Liver (tissue), 8 donors: ENCODE measurements at regions not wholly inside any gene's neighbourhood (a gene's known extent, or its start where the extent isn't known, plus 50 kb on each side); places are given as distances from the start of the nearest gene placed in this dataset.
"Not testable (repeated sequence)": the region's sequence is repeated elsewhere in the genome, so short reads cannot be mapped to it uniquely, and the experiment has no call there.

Experiments
- DNase-seq: peaks from one replicate; pipeline ENCODE4 v3.0.0-alpha.2; 2017; ENCODE audit warnings: low spot score
- H3K27ac ChIP-seq, 2 donors: one replicate each; pipeline ENCODE4 v1.7.0; 2013; ENCODE audit warnings: inconsistent platforms in 2 of 2, low read length in 2 of 2, control low read depth in 1 of 2, low read depth in 1 of 2, mild to moderate bottlenecking in 1 of 2
- H3K27me3 ChIP-seq, 4 donors: one replicate each; pipeline versions ENCODE4 v1.6.1 to v1.7.0; 2013; ENCODE audit warnings: low read length in 3 of 4, inconsistent platforms in 1 of 4, mild to moderate bottlenecking in 1 of 4, moderate library complexity in 1 of 4; ENCODE audit not compliant: control insufficient read depth in 4 of 4, insufficient read depth in 4 of 4
- H3K36me3 ChIP-seq, 4 donors: one replicate each; pipeline versions ENCODE4 v1.6.1 to v1.7.0; 2013; ENCODE audit warnings: low read length in 3 of 4, mild to moderate bottlenecking in 3 of 4, low read depth in 1 of 4, moderate library complexity in 1 of 4; ENCODE audit not compliant: control insufficient read depth in 4 of 4, insufficient read depth in 3 of 4
- H3K4me1 ChIP-seq, 4 donors: one replicate each; pipeline versions ENCODE4 v1.6.1 to v1.7.0; 2013; ENCODE audit warnings: low read length in 3 of 4, mild to moderate bottlenecking in 3 of 4, moderate library complexity in 1 of 4; ENCODE audit not compliant: control insufficient read depth in 4 of 4, insufficient read depth in 4 of 4
- H3K4me3 ChIP-seq, 3 donors: one replicate each; pipeline versions ENCODE4 v1.6.1 to v1.7.0; 2013; ENCODE audit warnings: low read length in 3 of 3, control low read depth in 1 of 3, low read depth in 1 of 3, mild to moderate bottlenecking in 1 of 3
- H3K9ac ChIP-seq, 2 donors: one replicate each; pipeline ENCODE4 v1.7.0; 2013; ENCODE audit warnings: low read length in 2 of 2, mild to moderate bottlenecking in 2 of 2, moderate library complexity in 2 of 2, control low read depth in 1 of 2, low read depth in 1 of 2
- H3K9me3 ChIP-seq, 4 donors: one replicate each; pipeline versions ENCODE4 v1.6.1 to v1.7.0; 2013; ENCODE audit warnings: low read length in 3 of 4; ENCODE audit not compliant: control insufficient read depth in 4 of 4
- FOXA1 ChIP-seq: IDR thresholded peaks from 2 replicates; pipeline ENCODE4 v1.6.1; 2016; ENCODE audit warnings: antibody characterized with exemption
- FOXA2 ChIP-seq: IDR thresholded peaks from 2 replicates; pipeline ENCODE4 v1.6.1; 2016; ENCODE audit warnings: antibody characterized with exemption
- GABPA ChIP-seq, 2 donors: IDR thresholded peaks in 1 of 2; conservative IDR thresholded peaks in 1 of 2; 2 replicates each; pipeline ENCODE4 v1.6.1; 2016; ENCODE audit warnings: antibody characterized with exemption in 2 of 2, mild to moderate bottlenecking in 1 of 2, moderate library complexity in 1 of 2
- HNF4G ChIP-seq: IDR thresholded peaks from 2 replicates; pipeline ENCODE4 v1.6.1; 2016; ENCODE audit warnings: antibody characterized with exemption
- NR2F2 ChIP-seq: IDR thresholded peaks from 2 replicates; pipeline ENCODE4 v1.6.1; 2016; ENCODE audit warnings: antibody characterized with exemption
- RAD21 ChIP-seq, 2 donors: IDR thresholded peaks; 2 replicates each; pipeline ENCODE4 v1.6.1; 2016; ENCODE audit warnings: antibody characterized with exemption in 2 of 2, mild to moderate bottlenecking in 2 of 2
- RXRA ChIP-seq, 2 donors: IDR thresholded peaks; 2 replicates each; pipeline ENCODE4 v1.6.1; 2017 to 2018; ENCODE audit warnings: antibody characterized with exemption in 2 of 2, mild to moderate bottlenecking in 1 of 2
- SP1 ChIP-seq: IDR thresholded peaks from 2 replicates; pipeline ENCODE4 v1.6.1; 2018; ENCODE audit warnings: antibody characterized with exemption, mild to moderate bottlenecking
- TAF1 ChIP-seq: conservative IDR thresholded peaks from 2 replicates; pipeline ENCODE4 v1.6.1; 2016; ENCODE audit warnings: antibody characterized with exemption, mild to moderate bottlenecking
- YY1 ChIP-seq: IDR thresholded peaks from 2 replicates; pipeline ENCODE4 v1.6.1; 2016; ENCODE audit warnings: antibody characterized with exemption, mild to moderate bottlenecking
- WGBS: extraction: QIAGEN DNeasy Blood & Tissue Kit; methylation state at CpG from one replicate; pipeline ENCODE4 v1.1.7; 2013; 5-methylcytosine and 5-hydroxymethylcytosine counted together
- TF ChIP-seq, protein P1 (sequence below): IDR thresholded peaks from 2 replicates; pipeline ENCODE4 v1.6.1; 2016; ENCODE audit warnings: antibody characterized with exemption
- TF ChIP-seq, protein P2 (sequence below): fragments of 150-350 bp; IDR thresholded peaks from 2 replicates; pipeline ENCODE4 v1.5.1; 2017; ENCODE audit warnings: improper control_type of control experiment, low read depth, low read length; ENCODE audit not compliant: missing input control
- TF ChIP-seq, protein P3 (sequence below): IDR thresholded peaks from 2 replicates; pipeline ENCODE4 v1.6.1; 2016; ENCODE audit warnings: antibody characterized with exemption
- TF ChIP-seq, protein P4 (sequence below): IDR thresholded peaks from 2 replicates; pipeline ENCODE4 v1.6.1; 2016; ENCODE audit warnings: antibody characterized with exemption, mild to moderate bottlenecking
- TF ChIP-seq, protein P5 (sequence below): IDR thresholded peaks from 2 replicates; pipeline ENCODE4 v1.6.1; 2016; ENCODE audit warnings: antibody characterized with exemption
- donor health status: healthy.
- donor health status: healthy.
- donor health status: healthy.
- donor health status: healthy.
- donor health status: healthy.

DNA sequence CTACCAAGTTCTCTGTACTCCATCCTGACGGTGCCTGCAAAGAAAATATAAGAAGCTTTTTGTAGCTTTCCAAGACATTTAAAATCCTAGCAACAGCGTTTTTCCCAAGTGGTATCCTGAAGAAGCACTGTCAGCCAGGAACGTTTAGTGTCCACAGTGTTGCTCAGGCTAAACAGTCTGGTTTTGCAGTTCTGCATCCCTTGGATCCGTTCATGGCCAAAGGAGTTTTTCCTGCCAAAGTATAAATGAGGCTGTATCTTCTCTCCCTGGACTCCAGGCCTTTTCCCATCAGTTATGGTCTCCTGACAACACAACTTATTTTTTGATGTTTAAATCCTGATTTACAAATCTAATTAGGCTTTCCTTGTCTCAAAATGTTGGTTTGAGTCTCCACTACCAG is 925.8 kb downstream of the TLE1 start:
- TF ChIP-seq SP1 (no peak), RXRA (IDR thresholded peaks at IDR 0.05) (no peak), FOXA1 (no peak), NR2F2 (no peak), RAD21 (IDR thresholded peaks at IDR 0.05) (no peak), YY1 (no peak)
- TF ChIP-seq, protein P1, sequence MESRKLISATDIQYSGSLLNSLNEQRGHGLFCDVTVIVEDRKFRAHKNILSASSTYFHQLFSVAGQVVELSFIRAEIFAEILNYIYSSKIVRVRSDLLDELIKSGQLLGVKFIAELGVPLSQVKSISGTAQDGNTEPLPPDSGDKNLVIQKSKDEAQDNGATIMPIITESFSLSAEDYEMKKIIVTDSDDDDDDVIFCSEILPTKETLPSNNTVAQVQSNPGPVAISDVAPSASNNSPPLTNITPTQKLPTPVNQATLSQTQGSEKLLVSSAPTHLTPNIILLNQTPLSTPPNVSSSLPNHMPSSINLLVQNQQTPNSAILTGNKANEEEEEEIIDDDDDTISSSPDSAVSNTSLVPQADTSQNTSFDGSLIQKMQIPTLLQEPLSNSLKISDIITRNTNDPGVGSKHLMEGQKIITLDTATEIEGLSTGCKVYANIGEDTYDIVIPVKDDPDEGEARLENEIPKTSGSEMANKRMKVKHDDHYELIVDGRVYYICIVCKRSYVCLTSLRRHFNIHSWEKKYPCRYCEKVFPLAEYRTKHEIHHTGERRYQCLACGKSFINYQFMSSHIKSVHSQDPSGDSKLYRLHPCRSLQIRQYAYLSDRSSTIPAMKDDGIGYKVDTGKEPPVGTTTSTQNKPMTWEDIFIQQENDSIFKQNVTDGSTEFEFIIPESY, result no peak
- TF ChIP-seq, protein P2, sequence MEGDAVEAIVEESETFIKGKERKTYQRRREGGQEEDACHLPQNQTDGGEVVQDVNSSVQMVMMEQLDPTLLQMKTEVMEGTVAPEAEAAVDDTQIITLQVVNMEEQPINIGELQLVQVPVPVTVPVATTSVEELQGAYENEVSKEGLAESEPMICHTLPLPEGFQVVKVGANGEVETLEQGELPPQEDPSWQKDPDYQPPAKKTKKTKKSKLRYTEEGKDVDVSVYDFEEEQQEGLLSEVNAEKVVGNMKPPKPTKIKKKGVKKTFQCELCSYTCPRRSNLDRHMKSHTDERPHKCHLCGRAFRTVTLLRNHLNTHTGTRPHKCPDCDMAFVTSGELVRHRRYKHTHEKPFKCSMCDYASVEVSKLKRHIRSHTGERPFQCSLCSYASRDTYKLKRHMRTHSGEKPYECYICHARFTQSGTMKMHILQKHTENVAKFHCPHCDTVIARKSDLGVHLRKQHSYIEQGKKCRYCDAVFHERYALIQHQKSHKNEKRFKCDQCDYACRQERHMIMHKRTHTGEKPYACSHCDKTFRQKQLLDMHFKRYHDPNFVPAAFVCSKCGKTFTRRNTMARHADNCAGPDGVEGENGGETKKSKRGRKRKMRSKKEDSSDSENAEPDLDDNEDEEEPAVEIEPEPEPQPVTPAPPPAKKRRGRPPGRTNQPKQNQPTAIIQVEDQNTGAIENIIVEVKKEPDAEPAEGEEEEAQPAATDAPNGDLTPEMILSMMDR, result no peak
- H3K27ac ChIP-seq, result no peak overlapping the region
- no peaks in the 10 kb centered on the region for H3K27me3 ChIP-seq
- no peaks in the 10 kb centered on the region for H3K36me3 ChIP-seq
- no peak overlapping the region for H3K4me3 ChIP-seq
- H3K4me1 ChIP-seq, result no peaks in the 10 kb centered on the region
- no peaks in the 10 kb centered on the region for H3K9me3 ChIP-seq
- 65% methylated on average over 4 of the region's 4 CpGs for WGBS
- no peak overlapping the region for H3K9ac ChIP-seq
- no peak for DNase-seq

DNA sequence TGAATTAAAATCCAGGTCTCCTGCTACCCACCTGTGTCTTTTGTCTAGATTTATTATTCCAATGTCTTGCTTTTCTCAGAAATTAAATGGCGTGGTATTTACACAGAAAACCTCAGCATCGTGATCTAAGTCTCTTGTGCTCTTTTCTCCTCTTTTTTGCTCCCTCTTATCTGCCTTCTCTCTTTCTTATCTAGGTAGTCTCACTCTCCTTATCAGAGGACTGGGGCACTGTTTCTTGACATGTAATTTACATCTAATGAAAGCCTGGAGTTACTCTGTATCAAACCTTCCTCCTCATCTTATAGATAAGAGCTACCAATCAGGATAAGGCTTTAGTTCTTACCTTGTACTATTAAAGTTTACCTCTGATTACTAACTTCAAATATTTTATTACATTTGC is 933.8 kb downstream of the TLE1 start:
- no peak overlapping the region for H3K4me3 ChIP-seq
- H3K9ac ChIP-seq, result no peak overlapping the region
- no peaks in the 10 kb centered on the region for H3K36me3 ChIP-seq
- H3K4me1 ChIP-seq, result no peaks in the 10 kb centered on the region
- no peak for DNase-seq
- WGBS, result 30% methylated on average over 2 of the region's 2 CpGs
- no peaks in the 10 kb centered on the region for H3K27me3 ChIP-seq
- no peak overlapping the region for H3K27ac ChIP-seq
- TF ChIP-seq RXRA (IDR thresholded peaks at IDR 0.05), result no peak
- no peak for TF ChIP-seq GABPA (IDR thresholded peaks at IDR 0.05 in 1 of 2, conservative IDR thresholded peaks at IDR 0.05 in 1 of 2)
- TF ChIP-seq FOXA1, result no peak
- TF ChIP-seq, protein P1, result no peak
- TF ChIP-seq TAF1, result no peak
- no peak for TF ChIP-seq HNF4G
- no peak for TF ChIP-seq NR2F2
- TF ChIP-seq, protein P2, result no peak
- TF ChIP-seq, protein P3, sequence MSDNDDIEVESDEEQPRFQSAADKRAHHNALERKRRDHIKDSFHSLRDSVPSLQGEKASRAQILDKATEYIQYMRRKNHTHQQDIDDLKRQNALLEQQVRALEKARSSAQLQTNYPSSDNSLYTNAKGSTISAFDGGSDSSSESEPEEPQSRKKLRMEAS, result no peak
- TF ChIP-seq, protein P4, sequence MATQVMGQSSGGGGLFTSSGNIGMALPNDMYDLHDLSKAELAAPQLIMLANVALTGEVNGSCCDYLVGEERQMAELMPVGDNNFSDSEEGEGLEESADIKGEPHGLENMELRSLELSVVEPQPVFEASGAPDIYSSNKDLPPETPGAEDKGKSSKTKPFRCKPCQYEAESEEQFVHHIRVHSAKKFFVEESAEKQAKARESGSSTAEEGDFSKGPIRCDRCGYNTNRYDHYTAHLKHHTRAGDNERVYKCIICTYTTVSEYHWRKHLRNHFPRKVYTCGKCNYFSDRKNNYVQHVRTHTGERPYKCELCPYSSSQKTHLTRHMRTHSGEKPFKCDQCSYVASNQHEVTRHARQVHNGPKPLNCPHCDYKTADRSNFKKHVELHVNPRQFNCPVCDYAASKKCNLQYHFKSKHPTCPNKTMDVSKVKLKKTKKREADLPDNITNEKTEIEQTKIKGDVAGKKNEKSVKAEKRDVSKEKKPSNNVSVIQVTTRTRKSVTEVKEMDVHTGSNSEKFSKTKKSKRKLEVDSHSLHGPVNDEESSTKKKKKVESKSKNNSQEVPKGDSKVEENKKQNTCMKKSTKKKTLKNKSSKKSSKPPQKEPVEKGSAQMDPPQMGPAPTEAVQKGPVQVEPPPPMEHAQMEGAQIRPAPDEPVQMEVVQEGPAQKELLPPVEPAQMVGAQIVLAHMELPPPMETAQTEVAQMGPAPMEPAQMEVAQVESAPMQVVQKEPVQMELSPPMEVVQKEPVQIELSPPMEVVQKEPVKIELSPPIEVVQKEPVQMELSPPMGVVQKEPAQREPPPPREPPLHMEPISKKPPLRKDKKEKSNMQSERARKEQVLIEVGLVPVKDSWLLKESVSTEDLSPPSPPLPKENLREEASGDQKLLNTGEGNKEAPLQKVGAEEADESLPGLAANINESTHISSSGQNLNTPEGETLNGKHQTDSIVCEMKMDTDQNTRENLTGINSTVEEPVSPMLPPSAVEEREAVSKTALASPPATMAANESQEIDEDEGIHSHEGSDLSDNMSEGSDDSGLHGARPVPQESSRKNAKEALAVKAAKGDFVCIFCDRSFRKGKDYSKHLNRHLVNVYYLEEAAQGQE, result no peak
- no peak for TF ChIP-seq FOXA2
- TF ChIP-seq, protein P5, sequence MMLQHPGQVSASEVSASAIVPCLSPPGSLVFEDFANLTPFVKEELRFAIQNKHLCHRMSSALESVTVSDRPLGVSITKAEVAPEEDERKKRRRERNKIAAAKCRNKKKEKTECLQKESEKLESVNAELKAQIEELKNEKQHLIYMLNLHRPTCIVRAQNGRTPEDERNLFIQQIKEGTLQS, result no peak
- H3K9me3 ChIP-seq, result no peaks in the 10 kb centered on the region

DNA sequence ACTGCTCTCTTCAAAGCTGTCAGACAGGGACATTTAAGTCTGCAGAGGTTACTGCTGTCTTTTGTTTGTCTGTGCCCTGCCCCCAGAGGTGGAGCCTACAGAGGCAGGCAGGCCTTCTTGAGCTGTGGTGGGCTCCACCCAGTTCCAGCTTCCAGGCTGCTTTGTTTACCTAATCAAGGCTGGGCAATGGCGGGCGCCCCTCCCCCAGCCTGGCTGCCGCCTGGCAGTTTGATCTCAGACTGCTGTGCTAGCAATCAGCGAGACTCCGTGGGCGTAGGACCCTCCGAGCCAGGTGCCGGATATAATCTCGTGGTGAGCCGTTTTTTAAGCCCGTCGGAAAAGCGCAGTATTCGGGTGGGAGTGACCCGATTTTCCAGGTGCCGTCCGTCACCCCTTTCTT is 942.3 kb downstream of the TLE1 start:
- not testable (repeated sequence) for DNase-seq, H3K4me1 ChIP-seq, H3K27ac ChIP-seq, H3K9me3 ChIP-seq, H3K4me3 ChIP-seq, H3K36me3 ChIP-seq, H3K9ac ChIP-seq, H3K27me3 ChIP-seq
- WGBS, result 84% methylated on average over 17 of the region's 17 CpGs
